Retinal pigment epithelial cell (primary cell): ENCODE measurements at regions not wholly inside any gene's neighbourhood (a gene's known extent, or its start where the extent isn't known, plus 50 kb on each side); places are given as distances from the start of the nearest gene placed in this dataset.
"Not testable (repeated sequence)": the region's sequence is repeated elsewhere in the genome, so short reads cannot be mapped to it uniquely, and the experiment has no call there.

Experiments
- DNase-seq: peaks from one replicate; pipeline ENCODE4 v3.0.0-alpha.2; 2010; ENCODE audit warnings: low read depth
- H3K4me3 ChIP-seq: 2 replicates; pipeline ENCODE4 v1.5.1; 2011; ENCODE audit warnings: mild to moderate bottlenecking, low read length, control low read depth, moderate library complexity
- CTCF ChIP-seq: conservative IDR thresholded peaks from 2 replicates; pipeline ENCODE4 v1.5.1; 2011; ENCODE audit warnings: low read depth, low read length, control low read depth, inconsistent platforms

GRCh38 chrX:140091125-140091886 lies 126.0 kb upstream of the CXorf66 start:
- DNase-seq = no peak
- TF ChIP-seq CTCF = no peak
- H3K4me3 ChIP-seq = peak overlapping the region; percentile 42

- TF ChIP-seq CTCF = no peak
- DNase-seq = no peak
- H3K4me3 ChIP-seq = peak overlapping the region; percentile 42
Observed at GRCh38 chrX:140090800-140091124, 125.4 kb upstream of the CXorf66 start.

GRCh38 chrX:140088438-140088837 lies 123.1 kb upstream of the CXorf66 start:
- H3K4me3 ChIP-seq = no peak overlapping the region
- no peak for TF ChIP-seq CTCF
- DNase-seq = no peak

GRCh38 chrX:140087875-140088274 lies 122.6 kb upstream of the CXorf66 start:
- DNase-seq = no peak
- TF ChIP-seq CTCF = no peak
- no peak overlapping the region for H3K4me3 ChIP-seq

DNA sequence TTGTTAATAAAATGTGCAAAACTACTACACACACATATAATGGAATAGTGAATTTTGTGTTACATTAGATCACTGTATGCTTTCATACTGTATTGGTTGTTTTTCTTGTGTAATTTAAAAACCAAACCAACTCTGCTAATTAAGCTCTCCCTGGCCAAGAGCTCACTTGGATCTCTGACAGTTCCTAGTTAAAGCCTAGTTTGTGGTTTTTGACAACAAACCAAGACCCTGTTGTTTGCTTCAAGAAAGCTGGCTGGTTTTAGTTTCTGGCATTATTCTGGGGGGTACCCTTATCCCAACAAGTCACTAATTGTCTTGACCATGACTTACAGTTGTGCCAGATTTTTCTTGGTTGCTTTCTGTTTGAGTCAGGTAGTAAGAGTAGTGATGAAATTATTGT lies 121.4 kb upstream of the CXorf66 start:
- DNase-seq = no peak
- H3K4me3 ChIP-seq = no peak overlapping the region
- TF ChIP-seq CTCF = no peak

GRCh38 chrX:140074851-140075250 lies 109.5 kb upstream of the CXorf66 start:
- not testable (repeated sequence) for H3K4me3 ChIP-seq, DNase-seq

- no peak overlapping the region for H3K4me3 ChIP-seq
- no peak for DNase-seq
- no peak for TF ChIP-seq CTCF
Observed at GRCh38 chrX:140071037-140071436, 105.7 kb upstream of the CXorf66 start.
